ENCODE measurements at regions not wholly inside any gene's neighbourhood (a gene's known extent, or its start where the extent isn't known, plus 50 kb on each side); places are given as distances from the start of the nearest gene placed in this dataset.

DNA sequence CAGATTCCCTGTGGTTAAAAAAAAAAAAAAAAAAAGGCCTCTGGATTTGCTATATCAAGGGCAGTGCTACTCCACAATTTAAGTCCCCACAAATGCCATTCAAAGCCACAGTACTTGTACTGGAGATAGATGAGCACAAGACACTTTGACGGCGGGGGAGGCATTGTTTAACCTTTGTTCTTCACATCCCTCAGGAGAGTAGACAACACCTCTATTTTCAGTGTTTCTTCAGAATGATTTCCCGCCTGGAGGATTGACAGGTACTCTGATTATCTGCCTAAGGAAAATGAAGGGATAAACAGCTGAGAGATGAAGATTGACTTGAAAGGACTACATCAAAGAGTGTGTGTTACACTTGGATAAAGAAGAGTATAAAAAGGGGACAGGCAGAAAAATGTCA, 58.7 kb downstream of the OTOL1 start:
- no peak for DNase-seq

DNA sequence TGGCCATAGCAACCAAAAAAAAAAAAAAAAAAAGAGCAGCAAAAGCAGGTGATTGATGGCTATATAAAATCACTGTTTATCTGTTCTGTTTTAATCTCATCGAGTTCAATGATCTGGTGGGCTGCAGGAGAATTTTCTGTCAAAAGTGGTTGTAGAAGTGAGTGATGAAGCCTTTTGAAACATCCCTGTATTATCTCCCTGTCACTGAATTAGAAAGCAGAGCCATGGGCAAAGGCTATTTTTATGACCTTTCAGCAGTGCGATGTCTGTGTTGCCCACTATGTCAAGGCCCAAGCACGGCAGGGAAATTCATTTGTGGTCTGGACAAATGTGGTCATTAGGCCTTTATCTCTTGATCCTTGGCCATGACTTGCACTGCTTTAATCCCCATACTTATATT, 59.9 kb downstream of the OTOL1 start:
- DNase-seq: no peak

DNA sequence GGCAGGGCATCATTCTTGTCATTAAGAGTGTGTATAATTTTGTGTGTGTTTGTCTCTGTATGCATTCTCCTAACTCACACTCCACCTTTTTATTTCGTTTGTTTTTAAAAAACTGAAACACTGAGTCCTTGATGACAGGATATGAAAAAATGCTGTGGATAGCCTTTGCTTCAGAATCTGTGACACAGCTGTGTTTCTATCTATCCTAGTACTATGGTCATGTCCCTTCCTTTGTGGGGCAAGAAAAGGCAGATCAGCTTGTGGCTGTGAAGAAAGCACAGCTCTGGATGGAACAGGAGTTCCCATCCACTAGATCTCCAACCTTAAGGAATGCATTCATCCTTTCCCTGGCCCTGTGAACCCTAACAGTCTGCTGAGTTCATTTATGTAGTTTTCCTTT, 60.3 kb downstream of the OTOL1 start:
- DNase-seq: no peak

DNA sequence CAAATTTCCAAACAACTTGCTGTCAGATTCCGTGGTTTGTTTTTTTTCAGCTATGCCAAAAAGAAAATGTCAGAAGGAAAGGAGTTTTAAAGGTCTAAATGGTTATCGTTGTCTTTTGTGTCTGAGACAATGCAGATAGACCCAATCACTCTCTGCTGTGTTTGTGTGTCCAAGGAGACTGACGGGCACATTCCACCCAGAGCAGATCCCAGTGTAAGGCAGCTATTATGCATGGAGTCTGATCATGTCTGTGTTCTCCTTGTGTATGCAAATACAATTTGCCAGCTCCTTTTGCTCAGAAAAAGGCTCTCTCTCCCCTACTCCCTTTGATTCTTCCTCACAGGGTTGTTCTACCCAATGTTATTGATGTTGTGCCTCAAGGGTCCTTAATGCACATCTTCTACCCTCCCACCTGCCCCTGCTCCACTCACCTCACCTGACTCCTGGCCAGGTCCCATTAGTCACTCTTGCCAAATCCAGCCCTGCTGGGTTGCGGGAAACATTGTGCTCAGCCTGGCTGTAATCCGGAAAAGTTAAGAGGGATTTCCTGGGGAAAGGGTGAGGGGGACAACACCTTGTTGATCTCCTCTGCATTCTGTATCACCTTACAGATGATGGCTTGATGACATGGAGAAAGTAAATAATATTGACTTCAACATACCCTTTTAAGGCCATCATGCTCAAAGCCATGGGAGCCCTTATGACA, 61.0 kb downstream of the OTOL1 start:
- no peak for DNase-seq

DNA sequence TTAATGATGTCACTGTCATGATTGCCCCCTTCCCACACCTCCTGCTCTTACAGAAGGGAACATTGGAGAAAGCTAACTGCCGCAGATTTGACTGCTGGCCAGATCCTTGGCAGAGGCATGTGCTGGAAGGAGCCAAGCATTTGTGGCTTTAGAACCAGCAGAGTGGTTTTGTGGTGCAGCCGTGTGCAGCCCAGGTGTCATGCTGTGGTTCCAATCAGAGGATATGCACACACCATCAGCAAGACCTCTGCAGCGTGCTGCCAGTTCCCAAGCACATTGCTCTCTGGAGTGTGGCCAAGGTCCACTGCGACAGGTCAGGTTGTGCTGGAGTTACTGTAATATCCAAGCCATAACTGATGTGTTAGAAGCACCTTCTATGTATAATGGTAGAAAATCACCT, 61.6 kb downstream of the OTOL1 start:
- DNase-seq: no peak

DNA sequence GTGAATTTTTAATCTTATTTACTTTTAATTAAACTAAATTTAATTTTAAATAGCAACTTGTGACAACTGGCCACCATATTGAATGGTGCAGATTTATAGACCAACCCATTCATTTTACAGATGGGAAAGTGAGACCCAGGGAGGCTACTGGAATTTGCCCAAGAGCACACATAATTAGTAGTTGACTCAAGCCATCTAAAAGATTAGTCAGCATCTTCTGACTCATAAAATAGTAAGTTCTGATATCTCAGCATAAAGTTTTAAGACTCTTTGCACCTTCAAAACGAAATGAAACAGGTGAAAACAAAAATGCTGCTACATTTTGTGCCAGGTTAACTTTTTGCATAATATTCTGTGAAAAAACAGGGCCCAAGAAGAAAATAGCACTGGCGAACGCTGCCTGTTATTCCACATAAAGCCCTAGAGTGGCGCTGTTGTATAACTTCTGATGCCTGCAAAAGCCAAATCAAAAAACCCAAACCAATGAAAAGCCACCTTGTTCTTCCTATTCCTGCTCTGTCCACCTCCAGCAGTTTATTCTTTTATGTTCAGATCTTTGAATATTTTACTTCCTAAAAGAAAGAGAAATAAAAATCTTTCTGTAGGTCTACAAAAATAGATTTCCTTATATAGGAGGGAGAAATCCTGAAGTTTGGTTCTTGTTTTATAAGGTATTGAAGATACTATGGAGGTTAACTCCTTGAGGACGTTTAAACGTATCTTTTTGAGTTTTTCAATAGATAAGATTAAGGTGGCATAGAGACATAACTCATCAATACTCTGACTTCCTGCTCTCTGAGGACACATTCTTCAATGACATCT, 62.8 kb downstream of the OTOL1 start:
- peak; percentile 36 to 57 (median 46) for DNase-seq

DNA sequence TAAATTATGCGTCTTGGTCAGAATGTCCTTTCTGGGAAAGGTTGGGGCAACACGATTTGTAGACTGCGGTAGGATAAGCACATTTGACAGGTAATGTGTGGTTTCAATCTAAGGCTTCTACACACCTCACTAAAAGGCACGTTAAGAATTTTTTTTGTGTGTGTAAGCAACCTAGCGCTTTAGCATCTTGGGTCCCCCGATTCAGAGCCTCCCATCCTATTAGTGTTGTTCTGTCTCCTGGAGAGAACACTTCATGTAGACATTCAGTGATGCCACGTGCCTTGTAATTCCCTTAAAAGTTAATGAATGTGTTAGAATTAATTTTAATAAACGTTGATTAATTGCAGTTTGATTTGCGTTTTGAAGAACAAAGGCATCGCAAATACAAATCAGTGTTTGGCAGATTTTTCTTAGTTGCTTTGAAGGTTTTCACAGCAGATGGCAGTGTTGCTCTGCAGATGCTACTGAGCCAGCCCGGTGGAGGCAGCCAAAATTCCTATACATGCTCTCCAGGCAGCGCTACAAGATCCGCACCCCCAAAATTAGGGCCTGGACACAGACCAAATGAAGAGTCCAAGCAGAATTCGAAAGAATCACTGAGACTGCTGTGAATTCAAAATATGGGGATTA, 63.5 kb downstream of the OTOL1 start:
- peak; percentile 37 to 64 (median 48) for DNase-seq

DNA sequence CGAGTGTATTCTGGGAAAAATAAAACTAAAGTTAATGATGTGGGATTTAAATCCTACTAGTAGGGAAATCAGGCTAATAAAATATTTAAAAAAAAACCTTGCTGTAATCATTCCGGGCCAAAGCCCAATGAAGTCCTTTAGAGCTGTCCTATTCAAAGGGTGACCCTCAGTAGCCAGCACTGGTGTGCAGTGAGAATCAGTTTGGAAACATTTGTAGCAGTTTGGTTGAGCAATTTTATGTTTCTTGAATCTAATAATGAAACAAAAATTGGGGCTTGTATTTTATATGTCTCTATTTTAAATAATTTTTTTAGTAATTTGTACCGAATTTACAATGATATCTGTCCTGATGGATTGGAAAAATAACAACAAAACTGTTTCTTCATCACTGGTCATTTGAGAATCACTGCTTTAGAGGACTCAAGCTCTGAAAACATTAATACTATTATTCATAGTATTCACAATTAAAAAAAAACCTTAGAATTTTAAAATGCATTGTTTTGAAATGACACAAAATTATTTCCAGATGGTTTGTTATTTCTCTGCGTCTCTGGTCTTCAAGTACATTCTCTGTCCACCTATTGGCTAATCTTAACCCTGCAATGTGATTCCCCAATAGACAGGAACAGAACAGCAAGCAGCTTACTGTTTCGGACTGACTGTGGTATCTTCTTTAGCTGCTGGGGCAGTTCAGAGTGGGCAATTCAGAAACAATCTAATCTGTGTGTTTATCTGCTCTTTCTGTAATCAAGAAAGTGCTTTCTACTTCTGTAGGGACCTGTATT, 71.2 kb downstream of the OTOL1 start:
- DNase-seq: no peak

DNA sequence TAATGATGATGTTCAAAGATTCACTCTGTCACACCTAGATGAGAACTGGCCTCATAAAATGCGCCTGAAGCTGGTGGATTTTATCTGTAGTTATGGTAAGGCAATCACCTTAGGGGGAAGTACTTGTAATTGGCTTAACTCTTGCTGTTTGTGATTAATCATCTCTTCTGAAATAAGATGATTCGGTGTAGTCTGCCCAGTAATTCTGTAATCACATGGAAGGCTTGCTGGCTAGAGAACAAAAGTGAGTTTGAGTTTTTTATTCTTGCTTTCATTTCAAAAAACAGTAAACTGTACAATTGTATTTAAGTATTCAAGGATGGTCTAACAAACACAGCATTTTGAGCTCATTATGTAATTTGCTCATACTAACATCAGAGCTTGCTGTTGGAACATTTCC, 72.1 kb downstream of the OTOL1 start:
- DNase-seq: no peak

DNA sequence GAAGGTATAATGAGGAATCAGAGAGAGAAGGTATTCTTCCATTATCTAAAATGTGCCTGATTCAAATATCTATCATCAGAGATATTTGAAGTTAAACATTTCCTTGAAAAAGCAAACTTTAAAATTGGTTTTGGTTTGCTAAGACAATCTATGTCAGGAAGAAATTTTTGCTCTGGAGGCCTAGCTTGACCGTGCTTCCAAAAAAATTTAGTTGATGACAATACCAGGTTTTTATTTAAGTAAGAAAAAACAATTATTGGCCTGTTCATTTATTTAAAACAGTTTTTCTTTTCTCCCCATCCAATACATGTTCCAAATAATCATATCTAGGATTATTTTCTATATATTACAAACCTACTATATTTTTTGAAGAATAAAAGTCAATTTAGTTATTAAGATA, 75.3 kb downstream of the OTOL1 start:
- no peak for DNase-seq

DNA sequence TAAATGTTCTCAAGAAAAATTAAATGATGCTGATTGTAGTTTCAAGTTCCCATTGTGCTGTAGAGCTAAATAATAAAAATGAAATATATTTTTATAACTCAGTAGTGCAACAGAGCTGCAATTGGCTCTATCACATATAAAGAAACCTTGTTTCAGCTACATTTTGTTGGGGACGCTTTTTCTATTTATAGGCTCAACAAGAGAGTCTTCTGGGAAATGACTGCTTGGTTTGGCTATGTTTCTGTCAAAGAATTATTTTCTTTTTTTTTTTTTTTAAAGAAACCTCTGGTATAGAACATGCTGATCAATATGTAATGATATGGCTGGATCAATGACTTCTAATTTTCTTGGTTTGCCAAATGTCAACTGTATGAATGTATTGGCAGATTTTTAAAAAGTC, 76.5 kb downstream of the OTOL1 start:
- DNase-seq: no peak

DNA sequence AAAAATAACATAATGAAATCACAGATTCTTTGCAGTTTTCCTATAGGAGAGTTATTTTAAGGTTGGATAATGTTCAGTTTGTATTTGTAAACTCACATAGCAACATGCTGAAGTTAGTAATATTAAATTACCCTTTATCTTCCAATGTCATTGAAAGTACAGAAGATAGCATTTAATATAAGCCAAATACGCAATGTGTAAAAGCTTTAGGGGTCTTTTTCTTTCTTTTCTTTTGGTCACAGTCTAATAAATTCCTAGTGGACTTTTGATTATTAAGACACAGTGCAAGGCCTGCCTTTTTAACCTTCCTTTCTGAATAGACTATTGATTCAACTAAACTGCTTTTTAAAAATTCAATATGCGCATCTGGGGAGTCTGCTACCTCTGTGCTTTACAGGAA, 79.3 kb downstream of the OTOL1 start:
- DNase-seq: no peak

DNA sequence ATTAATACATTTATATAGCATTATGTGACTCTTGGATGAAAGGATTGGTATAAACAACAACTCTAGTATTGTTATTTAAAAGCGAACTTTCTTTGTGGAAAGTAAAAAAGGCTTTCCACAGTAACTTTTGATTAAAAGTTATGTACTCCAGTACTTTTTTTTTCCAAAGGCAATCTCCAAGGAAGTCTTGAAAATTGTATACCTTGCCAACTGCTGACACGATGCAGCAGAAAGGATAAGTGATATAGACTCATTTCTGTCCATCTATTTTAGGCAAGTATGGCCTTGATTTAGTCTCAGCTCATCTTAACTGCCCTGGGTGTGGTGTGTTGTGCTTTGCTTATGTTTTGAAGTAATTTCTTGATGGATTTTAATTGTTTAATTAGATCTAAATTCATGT, 79.7 kb downstream of the OTOL1 start:
- DNase-seq: no peak

DNA sequence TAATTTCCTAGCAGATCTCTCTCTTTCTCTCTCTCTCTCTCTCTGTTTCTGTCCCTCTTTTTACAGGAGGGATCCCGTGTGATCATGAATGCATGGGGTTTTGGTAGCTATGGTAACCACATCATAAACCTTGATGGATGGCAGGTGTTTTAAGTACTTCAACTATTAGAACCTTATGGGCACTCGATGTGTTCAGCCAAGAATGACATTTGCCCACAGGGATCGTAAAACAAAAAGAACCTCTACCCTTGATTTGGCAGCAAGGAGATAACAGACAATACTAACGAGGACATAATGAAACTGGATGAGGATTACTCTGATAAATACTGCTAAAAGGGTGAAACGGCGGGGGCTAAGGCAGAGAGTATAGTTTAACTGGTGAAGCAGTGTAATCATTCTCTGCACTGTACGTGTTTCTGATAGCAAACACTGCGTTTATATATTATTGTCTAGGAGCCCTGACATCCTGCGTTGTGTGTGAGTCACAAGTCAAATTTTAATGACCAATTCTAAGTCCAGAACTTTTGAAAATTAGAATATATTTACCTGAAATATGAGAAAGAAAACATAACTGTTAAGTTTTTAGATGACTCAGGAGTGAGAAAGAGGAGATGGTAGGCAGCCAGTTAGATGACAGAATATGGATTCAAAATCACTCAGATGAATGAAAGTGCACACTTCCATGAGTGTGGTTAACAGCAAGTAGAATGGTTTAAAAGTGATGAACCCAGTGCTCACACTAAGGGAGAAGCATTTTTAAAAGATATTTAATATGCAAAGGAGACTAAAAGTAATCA, 80.3 kb downstream of the OTOL1 start:
- no peak for DNase-seq

DNA sequence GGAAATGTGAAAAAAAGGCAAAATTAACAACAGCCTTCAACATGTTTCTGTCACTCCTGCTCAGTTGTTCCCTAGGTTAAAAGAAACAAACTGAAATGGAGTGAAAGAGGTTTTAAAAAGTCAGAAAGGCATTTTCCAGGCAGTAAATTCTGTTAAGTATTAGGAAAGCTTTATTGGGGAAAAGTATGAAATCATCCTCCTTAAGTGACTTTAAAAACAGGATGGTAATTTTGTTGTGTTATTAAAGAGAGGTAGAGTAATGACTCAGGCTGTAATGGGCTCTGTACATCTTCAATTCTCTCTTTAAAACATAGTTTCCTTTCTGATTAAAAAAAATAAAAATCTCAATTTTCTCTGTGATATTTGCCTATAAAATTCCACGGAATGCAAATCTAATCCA, 81.1 kb downstream of the OTOL1 start:
- no peak for DNase-seq

DNA sequence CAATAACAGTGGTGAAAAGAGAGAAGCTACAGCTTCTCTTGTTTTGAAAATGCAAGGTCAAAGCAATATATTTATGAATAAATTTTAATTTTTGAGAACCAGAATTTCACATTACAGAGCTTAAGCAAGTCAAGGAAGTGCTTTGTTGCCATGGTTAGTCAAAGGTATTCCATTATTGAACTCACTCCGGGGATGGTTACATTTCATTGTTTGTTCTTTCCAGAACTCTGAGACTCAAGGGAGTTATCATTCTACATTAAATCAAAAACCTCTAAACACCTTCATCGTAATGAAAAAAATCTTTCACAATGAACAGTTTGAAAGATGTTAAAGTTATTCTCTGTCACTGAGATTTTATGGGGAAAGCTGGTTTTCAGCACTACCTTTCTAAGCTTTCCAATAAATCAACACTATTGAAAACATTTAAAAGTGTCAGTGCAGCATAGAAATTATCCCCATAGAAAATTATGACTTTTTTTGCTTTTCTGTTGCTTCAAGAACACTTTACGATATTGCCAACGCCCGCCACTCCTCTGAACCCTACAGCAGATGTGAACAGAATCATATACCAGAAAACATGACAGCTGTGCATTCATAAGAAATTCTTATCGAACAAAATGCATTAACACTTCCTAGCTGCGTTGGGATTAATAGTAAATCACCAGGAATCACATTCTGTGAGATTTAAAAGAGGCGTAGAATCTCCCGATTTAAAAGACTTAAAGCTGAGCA, 83.0 kb downstream of the OTOL1 start:
- no peak for DNase-seq

DNA sequence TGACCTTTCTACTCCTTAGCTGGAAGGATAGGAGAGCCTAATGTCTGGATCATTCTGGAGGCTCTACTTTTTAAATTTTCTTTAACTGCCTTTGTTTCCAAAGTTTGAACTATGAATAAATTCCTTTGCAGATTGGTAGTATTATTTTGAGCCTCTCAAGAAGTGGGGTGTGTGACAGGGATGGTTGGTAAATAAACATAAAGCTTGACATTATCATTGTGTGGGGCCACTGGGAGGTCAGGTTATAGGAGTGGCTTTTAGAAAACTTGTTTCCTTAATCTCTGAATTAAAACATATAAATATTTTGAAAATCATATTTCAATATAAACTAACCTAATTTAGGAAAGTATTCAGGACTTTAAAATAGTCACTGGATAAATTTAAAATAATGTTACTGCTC, 89.3 kb downstream of the OTOL1 start:
- no peak for DNase-seq

DNA sequence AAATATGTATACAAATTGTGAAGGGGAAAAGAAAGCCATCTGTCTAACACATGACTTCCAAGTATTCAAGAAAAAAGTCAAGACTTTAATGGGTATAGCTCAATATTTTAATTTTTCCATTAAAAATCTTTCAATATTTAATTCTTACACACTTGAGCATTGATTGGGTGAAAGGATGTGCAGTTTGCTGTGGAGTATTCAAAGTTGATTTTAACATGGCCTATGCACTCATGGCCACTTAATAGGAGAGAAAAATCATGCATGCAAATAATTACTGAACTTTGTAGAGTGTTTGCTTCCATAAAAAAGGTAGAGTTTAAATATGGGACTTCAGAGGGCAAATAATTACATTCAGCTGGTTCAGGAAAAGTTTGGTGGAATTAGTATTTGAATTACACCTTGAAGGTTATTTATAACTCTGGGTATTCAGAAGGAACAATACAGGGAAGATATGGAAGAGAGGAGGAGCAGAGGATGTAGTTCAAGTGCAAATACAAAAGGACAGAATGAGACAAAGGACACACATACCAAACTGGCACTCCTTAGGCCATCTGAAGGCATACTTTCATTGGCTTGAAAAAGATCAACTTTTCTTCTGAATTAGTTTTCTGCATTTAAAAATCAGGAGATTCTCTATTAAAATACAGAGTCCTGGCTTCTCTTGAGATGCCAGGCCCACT, 90.1 kb downstream of the OTOL1 start:
- DNase-seq: no peak

DNA sequence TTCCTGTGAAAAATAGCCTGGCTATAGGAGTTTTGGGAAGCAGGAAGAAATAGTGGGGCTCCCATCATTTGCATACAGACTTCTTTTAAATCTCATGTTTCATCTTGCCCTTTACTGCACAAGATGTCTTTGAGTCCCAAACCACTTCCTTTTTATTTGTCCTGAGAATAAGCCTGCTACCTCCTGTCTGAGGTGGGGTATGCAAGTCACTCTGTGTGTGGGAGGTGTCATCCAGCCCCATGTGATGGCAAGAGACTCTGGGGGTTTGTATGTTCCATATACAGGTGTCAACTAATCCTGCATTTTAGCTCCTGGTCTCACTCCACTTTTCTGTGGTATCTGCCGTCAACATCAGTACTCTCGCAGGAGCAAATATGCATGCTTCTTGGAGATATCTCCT, 102.0 kb downstream of the OTOL1 start:
- DNase-seq: no peak

DNA sequence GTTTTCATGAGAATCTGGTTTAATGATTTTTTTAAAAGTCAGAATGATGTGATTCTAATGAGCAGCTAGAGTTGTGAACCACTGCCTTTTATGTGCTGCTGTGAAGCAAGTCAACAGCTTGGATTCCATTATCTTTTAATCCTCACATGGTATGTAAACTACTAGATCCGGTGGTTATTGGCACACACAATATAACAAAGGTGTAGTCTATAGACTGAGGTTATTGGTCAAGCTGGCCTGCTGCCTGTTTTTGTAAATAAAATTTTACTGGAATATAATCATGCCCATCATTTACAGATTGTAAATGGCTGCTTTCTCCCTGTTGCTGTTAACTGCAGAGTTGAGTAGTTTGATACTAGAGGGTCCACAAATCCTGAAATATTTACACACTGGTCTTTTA, 103.1 kb downstream of the OTOL1 start:
- no peak for DNase-seq

DNA sequence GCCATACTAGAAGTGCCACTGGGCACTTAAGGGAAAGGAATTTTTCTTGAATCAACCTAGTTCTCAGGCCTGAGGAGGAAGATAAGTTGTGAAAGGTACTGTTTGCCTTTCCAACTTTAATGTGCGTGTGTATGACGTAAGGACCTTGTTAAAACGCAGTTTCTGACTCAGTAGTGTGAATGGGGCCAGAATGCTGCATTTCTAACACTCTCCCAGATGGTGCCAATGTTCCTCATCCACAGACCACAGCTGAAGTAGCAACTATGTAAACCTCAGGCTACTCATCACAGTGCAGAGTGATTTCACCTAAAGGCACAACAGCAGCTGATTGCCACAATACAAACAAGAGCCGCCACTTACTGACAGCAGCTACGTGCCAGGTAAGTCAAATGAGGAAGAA, 103.6 kb downstream of the OTOL1 start:
- DNase-seq: no peak
